NCI-H345 treated with DMSO at 0.1 percent for 48 hours (cell line): ENCODE measurements at regions not wholly inside any gene's neighbourhood (a gene's known extent, or its start where the extent isn't known, plus 50 kb on each side); places are given as distances from the start of the nearest gene placed in this dataset.

Experiments used
- DNase-seq: peaks from one replicate; lab custom pipeline; 2025; ENCODE audit not compliant: unreplicated experiment; lab: John Stamatoyannopoulos, UW

- no peak for DNase-seq
These were observed 95.9 kb downstream of the GLUL start for GRCh38 chr1:182295697-182296096.

- DNase-seq: no peak
These were observed 98.4 kb downstream of the GLUL start for GRCh38 chr1:182293119-182293589.

- DNase-seq: no peak
These were observed 99.3 kb downstream of the GLUL start for GRCh38 chr1:182292193-182292741.

GRCh38 chr1:182291584-182292192, 99.9 kb downstream of the GLUL start:
- DNase-seq: no peak

- DNase-seq: no peak
These were observed 102.6 kb downstream of the GLUL start for GRCh38 chr1:182288749-182289604.

GRCh38 chr1:182286761-182287160, 104.8 kb downstream of the GLUL start:
- no peak for DNase-seq

- no peak for DNase-seq
These were observed 107.6 kb downstream of the GLUL start for GRCh38 chr1:182283746-182284544.

GRCh38 chr1:182281541-182281940, 110.0 kb downstream of the GLUL start:
- DNase-seq: no peak

- DNase-seq: peak; percentile 28
These were observed 111.1 kb downstream of the GLUL start for GRCh38 chr1:182280504-182280900.

- peak; percentile 71 for DNase-seq
These were observed 111.7 kb downstream of the GLUL start for GRCh38 chr1:182279724-182280503.

GRCh38 chr1:182279302-182279701, 112.3 kb downstream of the GLUL start:
- no peak for DNase-seq

GRCh38 chr1:182278144-182279054, 113.2 kb downstream of the GLUL start:
- DNase-seq: no peak

GRCh38 chr1:182275271-182275670, 116.3 kb downstream of the GLUL start:
- no peak for DNase-seq

GRCh38 chr1:182274618-182275017, 117.0 kb downstream of the GLUL start:
- no peak for DNase-seq

GRCh38 chr1:182270731-182271130, 120.9 kb downstream of the GLUL start:
- no peak for DNase-seq

- no peak for DNase-seq
These were observed 122.5 kb downstream of the GLUL start for GRCh38 chr1:182269097-182269496.

- no peak for DNase-seq
These were observed 122.9 kb downstream of the GLUL start for GRCh38 chr1:182268669-182269068.

GRCh38 chr1:182264185-182264584, 127.4 kb downstream of the GLUL start:
- no peak for DNase-seq

GRCh38 chr1:182263706-182264105, 127.9 kb downstream of the GLUL start:
- DNase-seq: no peak
